ENCODE measurements at regions not wholly inside any gene's neighbourhood (a gene's known extent, or its start where the extent isn't known, plus 50 kb on each side); places are given as distances from the start of the nearest gene placed in this dataset.

- intact Hi-C loops (cut with DNase I), result no loop called here
- Histone ChIP-seq H3K9me3 (no peaks in the 10 kb centered on the region), H3K27me3 (no peaks in the 10 kb centered on the region), H3K4me1 (no peaks in the 10 kb centered on the region), H3K4me3 (no peak overlapping the region), H3K27ac (no peak overlapping the region), H3K36me3 (no peaks in the 10 kb centered on the region)
- TF ChIP-seq CTCF (IDR thresholded peaks at IDR 0.05), result no peak
- TF ChIP-seq POLR2A (IDR thresholded peaks at IDR 0.05), result no peak
- no peak for TF ChIP-seq POLR2AphosphoS5 (IDR thresholded peaks at IDR 0.05; ENCODE audit: insufficient read depth in 1 of 2, low read depth in 1 of 2)
- DNase-seq (ENCODE audit: extremely low spot score in 2 of 2), result no peak
Observed at GRCh38 chr13:53507741-53508140, 479.1 kb downstream of the OLFM4 start.

- Histone ChIP-seq H3K4me1 (no peaks in the 10 kb centered on the region), H3K27ac (no peak overlapping the region), H3K4me3 (no peak overlapping the region), H3K27me3 (no peaks in the 10 kb centered on the region), H3K9me3 (no peaks in the 10 kb centered on the region), H3K36me3 (no peaks in the 10 kb centered on the region)
- TF ChIP-seq CTCF (IDR thresholded peaks at IDR 0.05) (no peak), POLR2A (IDR thresholded peaks at IDR 0.05) (no peak), POLR2AphosphoS5 (IDR thresholded peaks at IDR 0.05; ENCODE audit: insufficient read depth in 1 of 2, low read depth in 1 of 2) (no peak)
- DNase-seq (ENCODE audit: extremely low spot score in 2 of 2), result no peak
- intact Hi-C loops (cut with DNase I), result no loop called here
Observed at GRCh38 chr13:53512635-53513034, 484.0 kb downstream of the OLFM4 start.

- Histone ChIP-seq H3K27ac (no peak overlapping the region), H3K27me3 (no peaks in the 10 kb centered on the region), H3K36me3 (no peaks in the 10 kb centered on the region), H3K4me3 (no peak overlapping the region), H3K4me1 (no peaks in the 10 kb centered on the region), H3K9me3 (no peaks in the 10 kb centered on the region)
- intact Hi-C loops (cut with DNase I), result no loop called here
- TF ChIP-seq CTCF (IDR thresholded peaks at IDR 0.05), result no peak
- no peak for TF ChIP-seq POLR2A (IDR thresholded peaks at IDR 0.05)
- no peak for TF ChIP-seq POLR2AphosphoS5 (IDR thresholded peaks at IDR 0.05; ENCODE audit: insufficient read depth in 1 of 2, low read depth in 1 of 2)
- DNase-seq (ENCODE audit: extremely low spot score in 2 of 2), result no peak
Observed at GRCh38 chr13:53513226-53513625, 484.6 kb downstream of the OLFM4 start.

- TF ChIP-seq POLR2AphosphoS5 (IDR thresholded peaks at IDR 0.05; ENCODE audit: insufficient read depth in 1 of 2, low read depth in 1 of 2) (no peak), CTCF (IDR thresholded peaks at IDR 0.05) (no peak), POLR2A (IDR thresholded peaks at IDR 0.05) (no peak)
- no peak overlapping the region for H3K27ac ChIP-seq
- H3K27me3 ChIP-seq, result no peaks in the 10 kb centered on the region
- no peaks in the 10 kb centered on the region for H3K4me1 ChIP-seq
- DNase-seq (ENCODE audit: extremely low spot score in 2 of 2), result no peak
- intact Hi-C loops (cut with DNase I), result no loop called here
- no peak overlapping the region for H3K4me3 ChIP-seq
- H3K9me3 ChIP-seq, result no peaks in the 10 kb centered on the region
- H3K36me3 ChIP-seq, result no peaks in the 10 kb centered on the region
Observed at GRCh38 chr13:53520132-53520531, 491.5 kb downstream of the OLFM4 start.

- H3K4me3 ChIP-seq, result no peak overlapping the region
- no peak for DNase-seq (ENCODE audit: extremely low spot score in 2 of 2)
- TF ChIP-seq POLR2A (IDR thresholded peaks at IDR 0.05), result no peak
- no peak for TF ChIP-seq CTCF (IDR thresholded peaks at IDR 0.05)
- H3K9me3 ChIP-seq, result no peaks in the 10 kb centered on the region
- H3K27me3 ChIP-seq, result no peaks in the 10 kb centered on the region
- H3K27ac ChIP-seq, result no peak overlapping the region
- intact Hi-C loops (cut with DNase I), result no loop called here
- no peaks in the 10 kb centered on the region for H3K36me3 ChIP-seq
- H3K4me1 ChIP-seq, result no peaks in the 10 kb centered on the region
Observed at GRCh38 chr13:53522034-53522433, 493.4 kb downstream of the OLFM4 start.
